MM.1S (cell line): ENCODE measurements at regions not wholly inside any gene's neighbourhood (a gene's known extent, or its start where the extent isn't known, plus 50 kb on each side); places are given as distances from the start of the nearest gene placed in this dataset.

Experiments
- DNase-seq: peaks from one replicate; pipeline ENCODE4 v3.0.0-alpha.2; 2015
- H2AFZ ChIP-seq: fragments of 300-600 bp; sonication (generic); 2 replicates; pipeline ENCODE4 v1.6.0; 2016; ENCODE audit warnings: antibody characterized with exemption, low read length
- H3F3A ChIP-seq: fragments of 300-600 bp; sonication (generic); 2 replicates; pipeline ENCODE4 v1.6.1; 2016; ENCODE audit warnings: mild to moderate bottlenecking, antibody characterized with exemption, low read length, moderate library complexity, mixed read lengths; ENCODE audit not compliant: insufficient read depth
- H3K27ac ChIP-seq: fragments of 300-600 bp; sonication (generic); 2 replicates; pipeline ENCODE4 v1.5.1; 2016; ENCODE audit warnings: mild to moderate bottlenecking, low read length
- H3K27me3 ChIP-seq: fragments of 300-600 bp; sonication (generic); replicated peaks from 2 replicates; pipeline ENCODE4 v1.6.0; 2016; ENCODE audit warnings: low read length; ENCODE audit not compliant: insufficient read depth
- H3K36me3 ChIP-seq: fragments of 300-600 bp; sonication (generic); replicated peaks from 2 replicates; pipeline ENCODE4 v1.6.1; 2016; ENCODE audit warnings: mild to moderate bottlenecking, low read length, mixed read lengths; ENCODE audit not compliant: insufficient read depth
- H3K4me1 ChIP-seq: fragments of 300-600 bp; sonication (generic); 2 replicates; pipeline ENCODE4 v1.6.1; 2016; ENCODE audit warnings: low read length, mixed read lengths
- H3K4me2 ChIP-seq: fragments of 300-600 bp; sonication (generic); 2 replicates; pipeline ENCODE4 v1.6.0; 2016; ENCODE audit warnings: low read depth, low read length
- H3K4me3 ChIP-seq: fragments of 300-600 bp; sonication (generic); 2 replicates; pipeline ENCODE4 v1.5.1; 2016; ENCODE audit warnings: low read length, mixed read lengths
- H3K79me2 ChIP-seq: fragments of 300-600 bp; sonication (generic); 2 replicates; pipeline ENCODE4 v1.6.1; 2016; ENCODE audit warnings: mixed run types, low read length, mixed read lengths
- H3K9ac ChIP-seq: fragments of 300-600 bp; sonication (generic); 2 replicates; pipeline ENCODE4 v1.6.1; 2016; ENCODE audit warnings: low read length, mixed read lengths
- H3K9me2 ChIP-seq: fragments of 300-600 bp; sonication (generic); replicated peaks from 2 replicates; pipeline ENCODE4 v1.6.1; 2016; ENCODE audit warnings: mild to moderate bottlenecking, low read length, mixed read lengths; ENCODE audit not compliant: insufficient read depth
- H3K9me3 ChIP-seq: fragments of 300-600 bp; sonication (generic); replicated peaks from 2 replicates; pipeline ENCODE4 v1.6.1; 2016; ENCODE audit warnings: mild to moderate bottlenecking, low read length, mixed read lengths; ENCODE audit not compliant: insufficient read depth
- H4K20me1 ChIP-seq: fragments of 300-600 bp; sonication (generic); 2 replicates; pipeline ENCODE4 v1.6.1; 2016; ENCODE audit warnings: mild to moderate bottlenecking, low read length, moderate library complexity, mixed read lengths; ENCODE audit not compliant: insufficient read depth
- EZH2 ChIP-seq: fragments of 300-600 bp; sonication (generic); optimal IDR thresholded peaks from 2 replicates; pipeline ENCODE3; 2017; ENCODE audit warnings: low read depth, mild to moderate bottlenecking, antibody characterized with exemption, low read length, mixed read lengths
- EZH2phosphoT487 ChIP-seq: fragments of 300-600 bp; sonication (generic); IDR thresholded peaks from 2 replicates; pipeline ENCODE4 v1.6.1; 2018; ENCODE audit warnings: antibody characterized with exemption, low read length
- TF ChIP-seq, protein P1 (sequence below): fragments of 300-600 bp; sonication (generic); IDR thresholded peaks from 2 replicates; pipeline ENCODE4 v1.5.1; 2016; ENCODE audit warnings: antibody characterized with exemption, low read length, mixed read lengths

DNA sequence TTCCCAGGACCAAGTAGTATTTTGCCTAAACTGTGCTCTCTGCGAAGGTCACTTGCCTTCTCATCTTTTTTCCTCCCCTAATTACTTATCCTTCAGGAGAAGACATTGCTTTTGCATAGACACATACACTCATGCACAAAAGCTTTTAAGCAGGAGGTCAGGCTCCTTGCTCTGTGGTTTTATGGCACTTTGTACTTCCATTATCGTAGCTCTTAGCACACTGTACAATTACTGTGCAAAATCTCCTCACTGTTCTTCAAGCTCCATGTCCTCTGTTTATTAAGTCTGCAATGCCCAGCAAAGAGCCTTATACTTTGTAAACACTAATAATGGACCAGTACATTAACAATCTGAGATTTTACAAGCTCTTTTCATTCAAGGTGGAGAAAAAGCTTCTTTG is 188.4 kb upstream of the GNPDA2 start:
- no peaks in the 10 kb centered on the region for H3K36me3 ChIP-seq
- H2AFZ ChIP-seq = no peak overlapping the region
- H4K20me1 ChIP-seq = no peaks in the 10 kb centered on the region
- no peaks in the 10 kb centered on the region for H3K9me2 ChIP-seq
- H3K9me3 ChIP-seq = no peaks in the 10 kb centered on the region
- H3K4me1 ChIP-seq = 0 out of 2 replicates have a peak, but pooled peaks cover 3% of the 10 kb centered on the region
- DNase-seq = no peak
- no peaks in the 10 kb centered on the region for H3F3A ChIP-seq
- H3K27me3 ChIP-seq = no peaks in the 10 kb centered on the region
- H3K79me2 ChIP-seq = no peaks in the 10 kb centered on the region
- no peak overlapping the region for H3K27ac ChIP-seq
- H3K9ac ChIP-seq = no peak overlapping the region
- no peak overlapping the region for H3K4me2 ChIP-seq
- TF ChIP-seq EZH2 (no peak), EZH2phosphoT487 (no peak)
- TF ChIP-seq, protein P1, sequence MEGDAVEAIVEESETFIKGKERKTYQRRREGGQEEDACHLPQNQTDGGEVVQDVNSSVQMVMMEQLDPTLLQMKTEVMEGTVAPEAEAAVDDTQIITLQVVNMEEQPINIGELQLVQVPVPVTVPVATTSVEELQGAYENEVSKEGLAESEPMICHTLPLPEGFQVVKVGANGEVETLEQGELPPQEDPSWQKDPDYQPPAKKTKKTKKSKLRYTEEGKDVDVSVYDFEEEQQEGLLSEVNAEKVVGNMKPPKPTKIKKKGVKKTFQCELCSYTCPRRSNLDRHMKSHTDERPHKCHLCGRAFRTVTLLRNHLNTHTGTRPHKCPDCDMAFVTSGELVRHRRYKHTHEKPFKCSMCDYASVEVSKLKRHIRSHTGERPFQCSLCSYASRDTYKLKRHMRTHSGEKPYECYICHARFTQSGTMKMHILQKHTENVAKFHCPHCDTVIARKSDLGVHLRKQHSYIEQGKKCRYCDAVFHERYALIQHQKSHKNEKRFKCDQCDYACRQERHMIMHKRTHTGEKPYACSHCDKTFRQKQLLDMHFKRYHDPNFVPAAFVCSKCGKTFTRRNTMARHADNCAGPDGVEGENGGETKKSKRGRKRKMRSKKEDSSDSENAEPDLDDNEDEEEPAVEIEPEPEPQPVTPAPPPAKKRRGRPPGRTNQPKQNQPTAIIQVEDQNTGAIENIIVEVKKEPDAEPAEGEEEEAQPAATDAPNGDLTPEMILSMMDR = no peak
- H3K4me3 ChIP-seq = no peak overlapping the region

DNA sequence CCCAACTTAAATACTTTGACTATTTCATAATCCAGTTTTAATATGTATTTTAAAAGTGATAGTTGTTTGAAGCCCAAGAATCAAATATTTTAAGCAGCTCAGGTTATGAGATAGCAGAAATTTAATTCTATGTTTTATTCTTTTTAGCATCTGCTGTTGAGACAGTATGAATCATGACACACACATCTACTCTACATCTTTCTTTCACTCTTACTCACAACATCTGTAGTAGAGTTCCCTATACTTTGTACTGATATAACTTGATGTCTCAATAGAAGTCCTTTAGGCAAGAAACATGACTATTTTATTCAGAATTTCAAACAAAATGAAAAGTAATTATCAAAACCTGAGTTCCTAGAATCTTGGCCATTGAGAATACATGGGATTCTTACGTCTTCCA is 187.9 kb upstream of the GNPDA2 start:
- no peaks in the 10 kb centered on the region for H3F3A ChIP-seq
- H3K79me2 ChIP-seq = no peaks in the 10 kb centered on the region
- no peak overlapping the region for H3K27ac ChIP-seq
- no peak for TF ChIP-seq EZH2
- TF ChIP-seq EZH2phosphoT487 = no peak
- TF ChIP-seq, protein P1 = no peak
- H3K9me2 ChIP-seq = no peaks in the 10 kb centered on the region
- H3K27me3 ChIP-seq = no peaks in the 10 kb centered on the region
- H3K9ac ChIP-seq = no peak overlapping the region
- no peak overlapping the region for H3K4me3 ChIP-seq
- H4K20me1 ChIP-seq = no peaks in the 10 kb centered on the region
- no peaks in the 10 kb centered on the region for H3K36me3 ChIP-seq
- H3K4me2 ChIP-seq = no peak overlapping the region
- H2AFZ ChIP-seq = no peak overlapping the region
- no peak for DNase-seq
- 0 out of 2 replicates have a peak, but pooled peaks cover 3% of the 10 kb centered on the region for H3K4me1 ChIP-seq
- no peaks in the 10 kb centered on the region for H3K9me3 ChIP-seq

DNA sequence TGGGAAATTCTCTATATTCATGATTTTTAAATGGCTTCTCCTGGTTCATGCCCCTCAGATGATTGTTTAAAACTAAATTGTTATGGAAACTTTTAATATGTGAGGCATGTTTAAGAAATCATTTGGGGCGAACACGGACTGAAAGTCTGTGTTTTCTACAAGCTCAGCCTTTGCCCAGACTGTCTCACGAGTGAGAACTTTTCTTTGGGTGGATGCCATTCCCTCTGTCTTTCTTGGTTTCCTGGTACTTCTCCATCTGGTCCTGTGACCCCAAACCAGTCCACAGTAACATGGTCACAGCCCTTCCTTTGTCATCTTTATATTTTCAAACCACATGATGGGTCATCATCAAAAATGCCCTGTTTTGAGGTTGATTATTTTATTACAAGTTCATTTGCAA is 186.6 kb upstream of the GNPDA2 start:
- H4K20me1 ChIP-seq = no peaks in the 10 kb centered on the region
- H3K4me2 ChIP-seq = no peak overlapping the region
- H3K4me3 ChIP-seq = no peak overlapping the region
- H3K9me2 ChIP-seq = no peaks in the 10 kb centered on the region
- no peaks in the 10 kb centered on the region for H3K79me2 ChIP-seq
- no peaks in the 10 kb centered on the region for H3K36me3 ChIP-seq
- no peak for TF ChIP-seq EZH2
- TF ChIP-seq EZH2phosphoT487 = no peak
- TF ChIP-seq, protein P1 = no peak
- no peaks in the 10 kb centered on the region for H3K9me3 ChIP-seq
- H3K27ac ChIP-seq = no peak overlapping the region
- no peak overlapping the region for H2AFZ ChIP-seq
- H3K27me3 ChIP-seq = no peaks in the 10 kb centered on the region
- no peaks in the 10 kb centered on the region for H3F3A ChIP-seq
- DNase-seq = no peak
- H3K4me1 ChIP-seq = 0 out of 2 replicates have a peak, but pooled peaks cover 3% of the 10 kb centered on the region
- no peak overlapping the region for H3K9ac ChIP-seq

DNA sequence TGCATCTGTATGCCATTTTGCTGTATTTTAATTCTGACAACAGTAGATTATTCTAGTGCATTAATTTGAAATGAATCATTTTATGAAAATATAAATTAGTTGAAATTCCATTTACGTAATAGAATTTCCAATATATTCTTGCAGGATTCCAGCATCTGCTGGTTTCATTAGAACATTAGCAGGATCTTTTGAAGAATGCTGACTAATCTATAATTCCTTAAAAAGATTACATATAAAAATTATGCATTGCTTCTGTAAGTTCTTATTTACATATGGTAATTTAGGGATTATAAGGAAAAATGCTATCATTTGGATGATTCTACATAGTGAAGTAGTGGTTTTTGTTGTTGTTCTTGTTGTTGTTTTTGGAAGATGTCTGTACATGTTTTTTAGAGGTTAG is 182.2 kb upstream of the GNPDA2 start:
- Histone ChIP-seq H3K4me3 (no peak overlapping the region), H3K36me3 (no peaks in the 10 kb centered on the region), H2AFZ (no peak overlapping the region), H3F3A (no peaks in the 10 kb centered on the region), H3K9me3 (no peaks in the 10 kb centered on the region), H4K20me1 (no peaks in the 10 kb centered on the region), H3K9ac (no peak overlapping the region), H3K27me3 (no peaks in the 10 kb centered on the region), H3K27ac (no peak overlapping the region), H3K4me1 (no peaks in the 10 kb centered on the region), H3K9me2 (no peaks in the 10 kb centered on the region), H3K4me2 (no peak overlapping the region), H3K79me2 (no peaks in the 10 kb centered on the region)
- no peak for DNase-seq
- TF ChIP-seq EZH2phosphoT487 = no peak
